WTC11 (cell line): ENCODE measurements at regions not wholly inside any gene's neighbourhood (a gene's known extent, or its start where the extent isn't known, plus 50 kb on each side); places are given as distances from the start of the nearest gene placed in this dataset.

ENCODE experiments used
- ARID4B ChIP-seq: sonication (generic); formaldehyde crosslinking; IDR thresholded peaks from 2 replicates; pipeline ENCODE4 v1.8.0; 2023; ENCODE audit warnings: missing genetic modification reagents, mild to moderate bottlenecking, borderline replicate concordance
- CREB1 ChIP-seq: sonication (generic); formaldehyde crosslinking; IDR thresholded peaks from 2 replicates; pipeline ENCODE4 v1.8.0; 2023; ENCODE audit warnings: mild to moderate bottlenecking, missing genetic modification reagents
- CTCF ChIP-seq: fragments of 200-600 bp; IDR thresholded peaks from 2 replicates; pipeline ENCODE4 v1.8.0; 2022; ENCODE audit warnings: antibody characterized with exemption
- FOXP4 ChIP-seq: sonication (generic); formaldehyde crosslinking; IDR thresholded peaks from 2 replicates; pipeline ENCODE4 v1.8.0; 2022; ENCODE audit warnings: mild to moderate bottlenecking, missing genetic modification reagents
- NFE2L1 ChIP-seq: sonication (generic); formaldehyde crosslinking; IDR thresholded peaks from 2 replicates; pipeline ENCODE4 v1.8.1; 2023; ENCODE audit warnings: missing genetic modification reagents
- SMAD4 ChIP-seq: sonication (generic); formaldehyde crosslinking; IDR thresholded peaks from 2 replicates; pipeline ENCODE4 v1.8.0; 2022; ENCODE audit warnings: mild to moderate bottlenecking, missing genetic modification reagents
- TEAD4 ChIP-seq: sonication (generic); formaldehyde crosslinking; IDR thresholded peaks from 2 replicates; pipeline ENCODE4 v1.8.0; 2022; ENCODE audit warnings: mild to moderate bottlenecking, missing genetic modification reagents
- USF2 ChIP-seq: sonication (generic); formaldehyde crosslinking; IDR thresholded peaks from 2 replicates; pipeline ENCODE4 v1.8.1; 2023; ENCODE audit warnings: mild to moderate bottlenecking, missing genetic modification reagents, moderate library complexity

GRCh38 chr12:84073401-84073800 lies 839.2 kb downstream of the SLC6A15 start:
- TF ChIP-seq CTCF (no peak), NFE2L1 (CRISPR knock-in tag) (no peak), ARID4B (CRISPR knock-in tag) (no peak), CREB1 (CRISPR knock-in tag) (no peak), TEAD4 (CRISPR knock-in tag) (no peak), FOXP4 (CRISPR knock-in tag) (no peak), USF2 (CRISPR knock-in tag) (no peak), SMAD4 (no peak)
